OCI-LY3 (cell line): ENCODE measurements at regions not wholly inside any gene's neighbourhood (a gene's known extent, or its start where the extent isn't known, plus 50 kb on each side); places are given as distances from the start of the nearest gene placed in this dataset.

ENCODE experiments used
- H2AFZ ChIP-seq: fragments of 200-600, 300-600 bp; shearing (Covaris generic); 2 replicates; pipeline ENCODE4 v1.6.0; 2014; ENCODE audit warnings: antibody characterized with exemption, low read depth, low read length
- H3K27ac ChIP-seq: fragments of 200-600, 300-600 bp; sonication (generic); 2 replicates; pipeline ENCODE4 v1.5.1; 2014; ENCODE audit warnings: mild to moderate bottlenecking, low read length, moderate library complexity, mixed read lengths
- H3K27me3 ChIP-seq: fragments of 200-600, 300-600 bp; sonication (generic); 2 replicates; pipeline ENCODE4 v1.6.1; 2014; ENCODE audit warnings: low read depth, low read length, mixed read lengths
- H3K36me3 ChIP-seq: fragments of 200-600, 300-600 bp; sonication (generic); replicated peaks from 2 replicates; pipeline ENCODE3; 2014; ENCODE audit warnings: low read depth, low read length, mixed read lengths
- H3K4me1 ChIP-seq: fragments of 300-600, 200-600 bp; sonication (generic); 2 replicates; pipeline ENCODE4 v1.6.1; 2014; ENCODE audit warnings: low read length, mixed read lengths
- H3K4me2 ChIP-seq: fragments of 200-600, 300-600 bp; sonication (generic); 2 replicates; pipeline ENCODE4 v1.6.1; 2014; ENCODE audit warnings: low read length, mixed read lengths
- H3K4me3 ChIP-seq: fragments of 300-600, 200-600 bp; sonication (generic); 2 replicates; pipeline ENCODE4 v1.5.1; 2014; ENCODE audit warnings: antibody characterized with exemption, mild to moderate bottlenecking, low read length, moderate library complexity
- H3K79me2 ChIP-seq: fragments of 300-600, 200-600 bp; shearing (Covaris generic); 2 replicates; pipeline ENCODE4 v1.6.1; 2014; ENCODE audit warnings: mild to moderate bottlenecking, low read length, mixed read lengths
- H3K9ac ChIP-seq: fragments of 300-600, 200-600 bp; shearing (Covaris generic); 2 replicates; pipeline ENCODE4 v1.6.0; 2014; ENCODE audit warnings: mild to moderate bottlenecking, low read length, moderate library complexity
- H3K9me3 ChIP-seq: fragments of 200-600, 300-600 bp; shearing (Covaris generic); 2 replicates; pipeline ENCODE4 v1.6.1; 2014; ENCODE audit warnings: low read length, mixed read lengths; ENCODE audit not compliant: insufficient read depth
- H4K20me1 ChIP-seq: fragments of 200-600, 300-600 bp; sonication (generic); 2 replicates; pipeline ENCODE4 v1.6.1; 2016; ENCODE audit warnings: low read length, mixed read lengths; ENCODE audit not compliant: insufficient read depth
- EZH2phosphoT487 ChIP-seq: fragments of 200-600 bp; shearing (Covaris generic); IDR thresholded peaks from 2 replicates; pipeline ENCODE4 v1.6.1; 2018; ENCODE audit warnings: antibody characterized with exemption, mixed run types, low read depth
- TF ChIP-seq, protein P1 (sequence below): fragments of 200-600, 300-600 bp; sonication (generic); IDR thresholded peaks from 2 replicates; pipeline ENCODE4 v1.5.1; 2014; ENCODE audit warnings: antibody characterized with exemption, low read length, low read depth

DNA sequence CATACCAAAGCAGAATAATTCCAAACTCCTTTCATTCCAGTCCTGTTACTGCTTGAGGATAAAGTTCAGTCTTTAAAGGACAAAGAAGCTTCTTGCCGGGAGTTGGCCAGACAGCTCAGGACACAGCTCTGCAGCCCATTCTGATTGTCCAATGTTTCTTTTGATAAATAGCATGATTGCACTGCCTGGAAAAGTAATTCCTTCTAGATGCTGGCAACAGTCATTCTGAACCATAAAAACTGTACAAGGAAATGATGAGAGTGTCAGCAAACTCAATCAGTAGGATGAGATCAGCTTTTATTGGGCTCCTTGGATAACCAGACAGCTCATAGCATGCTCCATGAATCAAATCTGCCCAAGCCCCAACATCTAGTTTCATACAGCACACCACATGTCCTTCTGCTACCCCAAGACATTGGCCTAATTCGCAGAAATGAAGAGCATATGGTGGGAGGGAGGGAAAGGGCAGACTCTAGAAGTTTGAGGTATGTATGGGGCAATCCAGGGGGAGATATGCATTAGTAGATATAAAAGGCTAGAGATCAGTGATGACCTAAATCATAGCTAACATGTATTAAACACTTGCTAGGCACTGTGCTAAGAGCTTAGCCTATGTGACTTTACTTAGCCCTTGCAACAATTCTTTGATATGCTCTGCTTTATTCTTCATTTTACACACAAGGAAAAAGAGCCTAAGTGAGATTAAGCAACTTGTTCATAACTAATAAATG lies 219.9 kb upstream of the NREP start:
- no peak for TF ChIP-seq EZH2phosphoT487
- TF ChIP-seq, protein P1, sequence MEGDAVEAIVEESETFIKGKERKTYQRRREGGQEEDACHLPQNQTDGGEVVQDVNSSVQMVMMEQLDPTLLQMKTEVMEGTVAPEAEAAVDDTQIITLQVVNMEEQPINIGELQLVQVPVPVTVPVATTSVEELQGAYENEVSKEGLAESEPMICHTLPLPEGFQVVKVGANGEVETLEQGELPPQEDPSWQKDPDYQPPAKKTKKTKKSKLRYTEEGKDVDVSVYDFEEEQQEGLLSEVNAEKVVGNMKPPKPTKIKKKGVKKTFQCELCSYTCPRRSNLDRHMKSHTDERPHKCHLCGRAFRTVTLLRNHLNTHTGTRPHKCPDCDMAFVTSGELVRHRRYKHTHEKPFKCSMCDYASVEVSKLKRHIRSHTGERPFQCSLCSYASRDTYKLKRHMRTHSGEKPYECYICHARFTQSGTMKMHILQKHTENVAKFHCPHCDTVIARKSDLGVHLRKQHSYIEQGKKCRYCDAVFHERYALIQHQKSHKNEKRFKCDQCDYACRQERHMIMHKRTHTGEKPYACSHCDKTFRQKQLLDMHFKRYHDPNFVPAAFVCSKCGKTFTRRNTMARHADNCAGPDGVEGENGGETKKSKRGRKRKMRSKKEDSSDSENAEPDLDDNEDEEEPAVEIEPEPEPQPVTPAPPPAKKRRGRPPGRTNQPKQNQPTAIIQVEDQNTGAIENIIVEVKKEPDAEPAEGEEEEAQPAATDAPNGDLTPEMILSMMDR, result no peak
- H3K27me3 ChIP-seq, result no peaks in the 10 kb centered on the region
- H3K79me2 ChIP-seq, result no peaks in the 10 kb centered on the region
- no peaks in the 10 kb centered on the region for H3K9me3 ChIP-seq
- H3K9ac ChIP-seq, result no peak overlapping the region
- H3K4me3 ChIP-seq, result no peak overlapping the region
- no peak overlapping the region for H3K27ac ChIP-seq
- no peak overlapping the region for H2AFZ ChIP-seq
- peaks cover 16% of the 10 kb centered on the region for H3K4me1 ChIP-seq
- no peaks in the 10 kb centered on the region for H4K20me1 ChIP-seq
- no peaks in the 10 kb centered on the region for H3K36me3 ChIP-seq
- H3K4me2 ChIP-seq, result no peak overlapping the region

DNA sequence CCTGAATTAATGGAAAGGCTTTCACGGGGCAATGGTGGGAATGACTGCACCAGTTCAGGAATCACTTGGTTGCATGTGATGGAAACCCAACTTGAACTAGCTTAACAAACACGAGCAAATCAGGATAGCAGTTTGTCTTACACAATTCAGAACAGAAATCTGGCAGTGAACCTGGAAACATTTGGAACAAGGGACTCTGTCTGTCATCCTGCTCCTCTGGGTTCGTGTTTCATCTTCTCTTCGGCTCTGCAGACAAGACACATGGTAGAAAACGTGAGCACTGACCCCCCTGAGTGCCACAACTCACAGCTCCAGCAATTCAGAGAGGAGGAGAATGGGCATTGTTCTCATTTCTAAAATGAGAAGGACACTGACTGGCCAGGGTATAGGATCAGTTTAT lies 218.1 kb upstream of the NREP start:
- no peak overlapping the region for H2AFZ ChIP-seq
- peaks cover 23% of the 10 kb centered on the region for H3K4me1 ChIP-seq
- no peak overlapping the region for H3K4me3 ChIP-seq
- TF ChIP-seq, protein P1, result no peak
- TF ChIP-seq EZH2phosphoT487, result no peak
- H3K27ac ChIP-seq, result no peak overlapping the region
- H4K20me1 ChIP-seq, result no peaks in the 10 kb centered on the region
- H3K4me2 ChIP-seq, result no peak overlapping the region
- no peaks in the 10 kb centered on the region for H3K36me3 ChIP-seq
- H3K9me3 ChIP-seq, result no peaks in the 10 kb centered on the region
- H3K27me3 ChIP-seq, result no peaks in the 10 kb centered on the region
- no peaks in the 10 kb centered on the region for H3K79me2 ChIP-seq
- no peak overlapping the region for H3K9ac ChIP-seq

DNA sequence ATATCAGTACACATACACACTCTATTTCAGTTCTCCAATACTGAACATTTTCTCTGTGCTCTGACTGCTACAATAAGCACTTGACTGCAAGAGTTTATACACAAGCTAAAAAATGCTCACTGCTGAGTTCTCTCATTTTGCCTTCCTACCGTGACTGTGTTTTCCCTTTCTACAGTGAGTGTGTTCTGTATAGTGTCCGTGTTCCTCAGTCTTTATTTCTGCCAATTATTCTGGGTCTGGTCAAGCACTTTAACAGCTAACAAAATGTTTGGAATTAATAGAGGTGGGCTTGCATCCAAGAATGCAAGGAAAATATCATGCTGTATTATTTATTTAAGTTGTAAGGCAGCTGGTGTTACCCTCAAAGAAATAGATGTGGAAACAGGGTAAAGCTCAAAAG lies 217.0 kb upstream of the NREP start:
- no peak overlapping the region for H2AFZ ChIP-seq
- peaks cover 23% of the 10 kb centered on the region for H3K4me1 ChIP-seq
- no peak overlapping the region for H3K4me3 ChIP-seq
- no peaks in the 10 kb centered on the region for H3K9me3 ChIP-seq
- H3K36me3 ChIP-seq, result no peaks in the 10 kb centered on the region
- H3K9ac ChIP-seq, result no peak overlapping the region
- no peaks in the 10 kb centered on the region for H3K27me3 ChIP-seq
- no peak overlapping the region for H3K4me2 ChIP-seq
- no peaks in the 10 kb centered on the region for H3K79me2 ChIP-seq
- no peak for TF ChIP-seq EZH2phosphoT487
- TF ChIP-seq, protein P1, result no peak
- H3K27ac ChIP-seq, result no peak overlapping the region
- no peaks in the 10 kb centered on the region for H4K20me1 ChIP-seq

DNA sequence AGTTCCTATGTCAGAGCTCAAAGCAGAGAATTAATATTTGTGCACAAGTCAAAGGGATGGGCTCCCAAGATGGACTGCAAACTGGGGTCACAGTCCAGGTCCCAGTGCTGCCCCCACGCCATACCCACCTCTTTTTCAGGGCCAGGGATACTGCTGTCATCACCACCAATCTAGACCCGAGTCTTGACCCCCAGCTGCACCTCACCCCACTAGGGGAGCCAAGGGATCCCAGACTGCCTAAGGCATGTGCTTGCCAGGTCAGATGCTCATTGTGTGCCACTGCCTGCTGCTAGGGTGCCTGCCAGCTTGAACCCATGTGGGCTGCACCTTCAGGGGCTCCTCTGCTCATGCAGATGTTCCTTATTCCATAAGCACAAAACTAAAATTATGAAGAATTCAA lies 215.6 kb upstream of the NREP start:
- Histone ChIP-seq H3K36me3 (no peaks in the 10 kb centered on the region), H3K9ac (no peak overlapping the region), H3K27me3 (no peaks in the 10 kb centered on the region), H3K4me3 (no peak overlapping the region), H3K79me2 (no peaks in the 10 kb centered on the region), H3K4me2 (peak overlapping the region; percentile 38), H3K4me1 (peaks cover 17% of the 10 kb centered on the region), H3K9me3 (no peaks in the 10 kb centered on the region), H3K27ac (no peak overlapping the region), H2AFZ (no peak overlapping the region), H4K20me1 (no peaks in the 10 kb centered on the region)
- no peak for TF ChIP-seq EZH2phosphoT487
